ELR (cell line): ENCODE measurements at regions not wholly inside any gene's neighbourhood (a gene's known extent, or its start where the extent isn't known, plus 50 kb on each side); places are given as distances from the start of the nearest gene placed in this dataset.

ENCODE experiments used
- DNase-seq: peaks from one replicate; pipeline ENCODE4 v3.0.0-alpha.2; 2015; ENCODE audit warnings: low read depth

DNA sequence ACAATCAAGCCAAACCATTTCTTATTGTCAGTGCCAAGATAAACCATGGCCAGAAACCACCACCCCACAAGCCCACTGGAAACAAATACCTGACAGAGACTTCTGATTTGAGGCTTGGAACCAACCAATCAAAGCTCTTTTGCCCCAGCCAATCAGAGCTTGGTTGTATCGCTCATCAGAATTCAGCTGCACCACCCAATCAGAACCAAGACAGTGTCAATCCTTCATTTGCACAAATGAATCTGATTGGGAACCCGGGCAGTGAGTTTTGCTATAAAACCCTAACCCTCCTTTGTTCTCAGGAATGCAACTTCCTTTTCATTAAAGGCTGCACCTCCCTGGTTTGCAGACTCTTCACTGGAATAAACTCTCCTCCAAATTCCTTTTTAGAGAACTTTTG, 87.4 kb downstream of the ELAPOR2 start:
- DNase-seq: no peak

DNA sequence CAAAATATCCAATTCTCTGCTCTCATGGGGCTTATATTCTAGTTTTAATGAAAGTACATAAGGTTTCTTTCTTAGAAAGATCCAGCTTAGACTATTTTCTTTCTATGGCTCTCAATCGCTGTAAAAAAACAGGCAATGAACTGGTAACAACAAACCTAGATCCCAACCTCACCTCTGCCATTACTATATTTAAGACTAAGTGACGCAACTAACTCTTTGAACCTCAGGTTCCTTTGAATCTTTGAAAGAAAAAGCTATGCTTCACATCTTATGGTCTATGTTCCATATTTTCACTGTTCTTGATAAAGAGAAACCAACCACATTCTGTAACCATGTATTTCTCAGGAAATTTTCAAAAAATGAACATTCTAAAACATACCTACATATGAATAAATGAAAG, 88.5 kb downstream of the ELAPOR2 start:
- DNase-seq: no peak

DNA sequence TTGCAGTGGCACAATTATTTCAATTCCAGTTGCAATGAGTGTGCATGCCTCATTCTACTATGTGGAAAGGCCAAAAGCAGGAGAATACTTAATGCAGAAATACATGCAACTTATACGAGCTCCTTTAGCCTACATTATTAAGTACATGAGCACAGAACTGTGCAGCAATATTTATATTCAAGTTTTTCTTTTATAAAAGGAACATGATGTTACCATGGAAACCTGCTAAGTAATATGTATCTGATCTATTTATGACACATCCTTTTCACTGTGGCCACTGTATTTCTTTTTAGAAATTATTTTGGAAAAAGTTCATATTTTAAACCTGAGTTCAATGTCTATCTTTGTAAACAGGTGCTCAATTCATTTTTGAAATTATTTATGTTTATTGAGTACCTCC, 88.9 kb downstream of the ELAPOR2 start:
- no peak for DNase-seq

DNA sequence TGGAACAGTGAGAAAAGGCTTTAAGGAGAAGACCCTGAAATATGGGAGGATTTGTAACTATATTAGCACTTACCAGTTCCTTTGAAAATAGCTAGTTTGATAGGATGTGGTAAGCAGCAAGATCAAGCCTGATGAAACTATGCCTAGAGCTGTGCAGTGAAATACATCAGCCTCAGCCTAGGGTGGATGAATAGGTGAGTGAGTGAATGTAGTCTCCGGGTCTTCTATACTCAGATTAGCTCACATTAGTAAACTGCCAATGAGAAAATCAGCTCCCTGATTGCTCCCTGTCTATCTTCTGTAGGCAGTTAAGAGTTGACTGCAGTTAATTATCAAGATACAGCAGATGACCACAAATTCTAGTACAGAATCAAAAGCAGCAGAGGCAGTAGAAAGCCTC, 89.6 kb downstream of the ELAPOR2 start:
- DNase-seq: no peak

DNA sequence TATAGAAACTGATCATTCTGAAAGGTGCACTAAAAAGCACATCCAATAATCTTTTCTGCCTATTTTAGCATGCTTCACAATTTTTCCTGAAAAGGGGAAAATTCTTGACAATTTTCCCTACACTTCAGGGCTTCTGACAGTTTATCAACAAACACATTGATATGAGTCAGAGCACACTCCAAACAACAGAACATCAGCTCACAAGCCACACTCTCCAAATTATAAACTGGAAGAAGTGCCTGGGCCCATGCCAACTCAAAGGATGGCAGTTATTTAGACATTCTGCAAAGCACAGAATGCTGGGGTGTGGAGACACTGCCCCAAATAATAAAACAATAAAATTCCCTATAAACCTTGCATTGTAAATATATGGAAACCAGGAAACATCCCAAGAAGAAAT, 90.8 kb downstream of the ELAPOR2 start:
- DNase-seq: no peak

DNA sequence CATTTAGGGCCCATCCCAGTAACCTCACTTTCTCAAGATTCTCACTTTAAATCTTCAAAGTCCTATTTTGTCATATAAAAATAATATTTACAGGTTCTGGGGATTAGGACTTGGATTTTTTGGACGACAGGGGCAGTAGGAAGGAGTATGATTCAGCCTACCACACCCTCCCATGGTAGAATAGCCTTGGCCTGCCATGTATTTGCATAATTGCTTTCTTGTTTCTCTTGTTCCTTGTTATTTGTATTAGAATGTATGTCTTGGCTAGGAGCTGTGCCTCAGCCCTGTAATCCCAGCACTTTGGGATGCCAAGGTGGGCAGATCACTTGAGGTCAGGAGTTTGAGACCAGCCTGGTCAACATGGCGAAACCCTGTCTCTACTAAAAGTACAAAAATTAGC, 92.5 kb downstream of the ELAPOR2 start:
- no peak for DNase-seq

DNA sequence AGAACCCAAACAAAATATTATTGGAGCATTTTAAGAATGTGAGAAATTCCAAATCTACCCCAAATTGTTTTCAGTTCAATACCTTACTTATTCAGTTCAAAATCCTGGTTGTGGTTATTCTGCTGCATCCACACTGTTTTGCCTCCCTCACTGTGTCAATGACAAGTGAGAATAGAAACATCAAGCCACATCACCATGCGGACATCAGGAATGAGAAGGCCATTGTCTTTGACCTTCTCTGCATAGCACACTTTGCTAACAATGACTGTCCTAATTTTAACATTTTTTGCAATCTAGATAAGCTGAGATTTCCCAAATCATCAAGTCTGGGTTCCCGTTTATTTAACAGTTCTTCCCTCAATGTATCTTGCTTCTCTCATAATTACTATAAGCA, 93.7 kb downstream of the ELAPOR2 start:
- DNase-seq: no peak

GRCh38 chr7:86964973-86965726, 94.3 kb downstream of the ELAPOR2 start:
- DNase-seq: no peak

DNA sequence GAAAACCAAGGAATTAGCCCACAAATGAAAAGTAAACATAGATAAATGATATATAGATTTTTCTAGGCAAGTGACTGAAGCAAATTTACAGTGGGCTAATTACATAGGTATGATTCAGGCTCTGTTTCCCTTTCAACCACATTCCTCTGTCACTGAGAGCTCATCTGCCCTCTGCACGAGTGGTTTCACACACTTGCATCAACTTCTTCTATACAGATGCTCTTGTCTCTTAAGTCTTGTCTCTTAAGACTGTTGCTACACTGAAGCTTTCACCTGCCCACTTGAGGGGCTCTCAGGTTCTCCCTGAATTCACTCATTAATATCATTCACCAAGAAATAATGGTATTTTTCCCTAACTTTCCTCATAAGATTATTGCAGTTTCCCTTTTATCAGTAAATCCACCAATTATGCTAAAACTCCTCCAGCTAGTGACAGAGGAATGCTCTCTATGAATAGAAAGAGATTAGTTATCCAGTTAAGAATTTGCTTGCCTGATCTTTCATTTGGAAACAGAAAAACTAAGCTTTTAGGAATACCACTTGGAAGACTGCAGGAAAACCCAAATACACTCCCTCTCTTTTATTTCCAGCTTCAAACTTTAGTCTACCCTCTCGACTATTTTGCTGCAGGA, 95.7 kb downstream of the ELAPOR2 start:
- DNase-seq: no peak

DNA sequence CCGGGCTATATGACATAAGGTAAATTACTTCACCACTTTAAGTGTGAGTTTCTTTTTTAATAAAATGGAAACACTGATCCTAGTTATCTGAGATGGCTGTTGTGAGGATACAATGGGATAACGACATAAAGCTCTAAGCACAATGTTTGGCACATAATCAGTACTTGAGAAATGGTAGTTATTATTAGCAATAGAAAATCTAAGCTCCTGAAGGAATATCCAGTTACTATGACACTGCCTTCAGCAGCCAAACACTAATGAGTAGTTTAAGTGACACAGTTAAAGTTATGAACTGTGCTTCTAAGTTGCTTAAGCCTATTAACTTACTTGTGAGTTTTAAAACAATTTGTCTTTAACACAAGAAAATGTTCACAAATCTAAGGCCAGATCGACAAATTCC, 96.8 kb downstream of the ELAPOR2 start:
- no peak for DNase-seq

DNA sequence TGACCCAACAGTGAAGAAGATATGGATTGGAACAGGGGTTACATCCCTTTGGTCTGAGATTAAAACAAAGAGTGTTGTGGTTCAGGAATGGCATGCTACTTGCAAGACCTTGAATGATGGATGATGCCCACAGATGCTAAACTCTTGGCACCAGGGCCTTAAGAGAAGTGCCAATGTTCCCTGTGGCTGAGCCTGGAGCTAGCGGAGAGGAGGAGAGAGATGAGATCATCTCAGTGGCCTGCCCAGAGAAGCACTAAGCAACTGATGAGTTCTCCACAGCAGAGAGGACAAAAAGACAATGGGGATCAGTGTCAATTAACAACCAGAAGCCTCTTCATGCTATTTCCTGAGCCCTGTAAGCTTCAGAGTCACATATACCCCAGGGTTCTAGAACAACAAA, 97.8 kb downstream of the ELAPOR2 start:
- no peak for DNase-seq

DNA sequence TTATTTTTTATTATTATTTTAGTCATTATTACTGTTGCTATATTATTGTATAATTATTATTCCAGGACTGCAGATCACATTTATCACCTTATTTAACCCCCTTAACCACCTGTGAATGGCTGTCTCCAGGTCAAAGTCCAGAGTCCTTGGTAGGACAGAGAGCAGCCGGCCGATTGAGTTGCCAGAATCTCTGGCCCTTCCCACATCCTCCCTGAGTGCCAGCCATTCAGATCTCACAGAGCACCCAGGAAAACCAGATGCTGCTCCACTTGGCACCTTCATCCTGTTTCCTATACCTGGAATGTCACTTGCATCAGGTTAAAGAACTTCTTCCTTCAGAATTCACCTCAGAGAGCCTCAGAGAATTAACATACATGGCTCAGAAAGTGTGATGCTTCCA, 101.1 kb downstream of the ELAPOR2 start:
- DNase-seq: no peak

DNA sequence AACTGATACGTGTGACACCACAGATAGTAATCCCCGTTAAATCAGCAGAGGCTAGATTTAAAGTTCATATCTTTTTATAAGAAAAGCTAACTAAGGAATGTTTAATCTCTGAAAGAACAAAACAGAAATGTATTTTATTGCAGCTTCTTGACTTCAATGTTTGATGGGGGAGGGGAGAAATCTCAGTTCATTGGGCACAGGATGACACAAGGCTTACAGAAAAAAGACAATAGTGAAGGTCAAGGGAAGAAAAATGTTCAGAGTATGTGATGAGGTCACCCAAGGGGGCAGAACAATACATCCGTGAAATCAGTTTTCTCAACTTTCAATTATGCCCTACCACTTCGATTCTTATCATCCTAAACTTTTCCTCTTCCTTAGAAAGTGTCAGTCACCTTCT, 102.9 kb downstream of the ELAPOR2 start:
- no peak for DNase-seq

- no peak for DNase-seq
These were observed 103.5 kb downstream of the ELAPOR2 start for GRCh38 chr7:86955895-86956503.

DNA sequence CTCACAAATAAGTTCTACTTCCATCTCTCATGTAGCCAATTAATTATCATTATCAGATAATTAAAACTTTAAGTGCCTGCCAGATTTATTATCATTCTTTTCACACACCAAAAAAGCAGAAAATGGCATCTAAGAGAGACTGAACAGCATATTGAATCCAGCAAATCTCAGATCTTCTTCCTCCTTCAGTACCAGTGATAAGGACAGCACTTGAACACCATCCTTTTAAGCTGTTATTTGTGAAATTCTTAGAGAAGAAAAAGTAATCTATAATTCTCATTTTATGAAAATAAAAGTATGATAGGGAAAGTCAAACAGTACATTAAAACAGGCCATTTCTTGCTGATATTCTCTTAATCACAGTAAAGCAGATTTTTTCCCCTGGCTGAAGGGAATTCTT, 104.5 kb downstream of the ELAPOR2 start:
- no peak for DNase-seq

- DNase-seq: no peak
These were observed 105.7 kb downstream of the ELAPOR2 start for GRCh38 chr7:86953653-86954336.

DNA sequence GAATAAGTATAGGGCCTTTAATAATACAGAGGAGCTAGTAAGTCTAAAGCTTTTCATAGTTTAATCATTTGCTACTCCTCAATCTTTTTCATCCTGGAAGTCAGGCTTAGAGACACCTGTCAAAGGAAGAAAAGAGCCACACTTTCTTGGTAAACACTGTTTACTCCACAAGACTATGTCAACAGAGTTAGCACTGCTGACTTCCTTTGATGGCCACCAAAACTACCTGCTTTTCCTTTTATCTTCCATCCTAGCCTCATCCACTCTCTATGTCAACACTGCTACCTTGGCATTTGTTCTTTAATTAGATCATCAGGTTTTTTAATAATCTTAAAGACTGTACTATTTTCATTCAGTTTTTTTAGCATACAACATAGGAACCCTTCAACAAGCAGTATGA, 106.2 kb downstream of the ELAPOR2 start:
- DNase-seq: no peak

- DNase-seq: no peak
These were observed 107.6 kb downstream of the ELAPOR2 start for GRCh38 chr7:86951895-86952294.

DNA sequence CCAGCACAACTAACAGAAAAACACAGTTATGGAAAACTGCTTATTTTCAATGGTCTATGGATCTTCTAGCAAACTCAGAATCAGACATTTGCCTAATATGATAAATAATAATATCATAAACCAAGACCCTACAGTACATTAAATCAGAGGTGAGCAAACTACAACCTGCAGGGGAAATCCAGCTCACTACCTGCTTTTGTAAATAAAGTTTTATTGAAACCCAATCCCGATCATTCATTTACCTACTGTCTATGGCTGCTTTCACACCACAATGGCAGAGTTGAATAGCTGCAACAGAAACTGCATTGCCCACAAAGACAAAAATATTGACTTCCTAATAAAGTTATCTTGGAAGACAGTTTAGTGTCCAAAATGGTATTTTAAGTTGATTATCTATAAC, 108.5 kb downstream of the ELAPOR2 start:
- no peak for DNase-seq

GRCh38 chr7:86950360-86950759, 109.1 kb downstream of the ELAPOR2 start:
- no peak for DNase-seq

- DNase-seq: no peak
These were observed 109.6 kb downstream of the ELAPOR2 start for GRCh38 chr7:86949779-86950260.

GRCh38 chr7:86949052-86949778, 110.2 kb downstream of the ELAPOR2 start:
- no peak for DNase-seq
